HEK293 (cell line): ENCODE measurements at regions not wholly inside any gene's neighbourhood (a gene's known extent, or its start where the extent isn't known, plus 50 kb on each side); places are given as distances from the start of the nearest gene placed in this dataset.

Experiments used
- ZNF221 ChIP-seq: fragments of 450-650 bp; formaldehyde crosslinking; IDR thresholded peaks from 2 replicates; pipeline ENCODE4 v1.5.1; 2017; ENCODE audit warnings: missing biosample characterization, missing genetic modification characterization, borderline replicate concordance
- ZNF670 ChIP-seq: fragments of 450-650 bp; formaldehyde crosslinking; IDR thresholded peaks from 2 replicates; pipeline ENCODE4 v1.5.1; 2016; ENCODE audit warnings: missing biosample characterization, missing genetic modification characterization, low read depth
- TF ChIP-seq, protein P1 (sequence below): fragments of 450-650 bp; formaldehyde crosslinking; IDR thresholded peaks from 2 replicates; pipeline ENCODE4 v1.5.1; 2016; ENCODE audit warnings: missing biosample characterization, missing genetic modification characterization, low read depth
- TF ChIP-seq, protein P2 (sequence below): fragments of 450-650 bp; formaldehyde crosslinking; IDR thresholded peaks from 2 replicates; pipeline ENCODE4 v1.5.1; 2016; ENCODE audit warnings: missing biosample characterization, missing genetic modification characterization
- TF ChIP-seq, protein P3 (sequence below): fragments of 450-650 bp; IDR thresholded peaks from 2 replicates; pipeline ENCODE4 v1.5.1; 2018; ENCODE audit warnings: missing biosample characterization, missing genetic modification characterization
- TF ChIP-seq, protein P4 (sequence below): fragments of 450-650 bp; formaldehyde crosslinking; IDR thresholded peaks from 2 replicates; pipeline ENCODE4 v1.5.1; 2016; ENCODE audit warnings: missing biosample characterization, missing genetic modification characterization
- TF ChIP-seq, protein P5 (sequence below): fragments of 450-650 bp; formaldehyde crosslinking; IDR thresholded peaks from 2 replicates; pipeline ENCODE4 v1.5.1; 2017; ENCODE audit warnings: missing biosample characterization, missing genetic modification characterization
- TF ChIP-seq, protein P6 (sequence below): fragments of 450-650 bp; formaldehyde crosslinking; IDR thresholded peaks from 2 replicates; pipeline ENCODE4 v1.5.1; 2016; ENCODE audit warnings: missing biosample characterization, missing genetic modification characterization

DNA sequence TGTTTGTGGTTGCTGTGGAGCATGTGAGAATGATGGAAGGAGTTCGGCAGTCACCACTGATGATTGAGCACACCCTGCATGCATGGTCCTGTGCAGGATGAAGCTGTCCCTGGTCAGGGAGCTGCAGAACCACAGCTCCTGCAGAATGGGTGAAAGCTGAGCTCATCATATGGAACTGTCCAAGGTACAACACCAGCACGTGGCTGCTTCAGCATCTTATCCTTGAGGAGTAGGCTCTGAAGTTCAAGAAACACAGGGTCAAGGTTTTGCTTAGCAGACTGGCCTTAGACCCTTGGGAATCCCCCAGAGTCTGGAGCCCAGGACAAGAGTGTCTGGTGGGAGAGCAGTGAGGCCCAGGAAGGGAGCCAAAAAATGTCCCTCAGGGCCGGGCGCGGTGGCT, 182.4 kb upstream of the LARGE1 start:
- TF ChIP-seq, protein P1, sequence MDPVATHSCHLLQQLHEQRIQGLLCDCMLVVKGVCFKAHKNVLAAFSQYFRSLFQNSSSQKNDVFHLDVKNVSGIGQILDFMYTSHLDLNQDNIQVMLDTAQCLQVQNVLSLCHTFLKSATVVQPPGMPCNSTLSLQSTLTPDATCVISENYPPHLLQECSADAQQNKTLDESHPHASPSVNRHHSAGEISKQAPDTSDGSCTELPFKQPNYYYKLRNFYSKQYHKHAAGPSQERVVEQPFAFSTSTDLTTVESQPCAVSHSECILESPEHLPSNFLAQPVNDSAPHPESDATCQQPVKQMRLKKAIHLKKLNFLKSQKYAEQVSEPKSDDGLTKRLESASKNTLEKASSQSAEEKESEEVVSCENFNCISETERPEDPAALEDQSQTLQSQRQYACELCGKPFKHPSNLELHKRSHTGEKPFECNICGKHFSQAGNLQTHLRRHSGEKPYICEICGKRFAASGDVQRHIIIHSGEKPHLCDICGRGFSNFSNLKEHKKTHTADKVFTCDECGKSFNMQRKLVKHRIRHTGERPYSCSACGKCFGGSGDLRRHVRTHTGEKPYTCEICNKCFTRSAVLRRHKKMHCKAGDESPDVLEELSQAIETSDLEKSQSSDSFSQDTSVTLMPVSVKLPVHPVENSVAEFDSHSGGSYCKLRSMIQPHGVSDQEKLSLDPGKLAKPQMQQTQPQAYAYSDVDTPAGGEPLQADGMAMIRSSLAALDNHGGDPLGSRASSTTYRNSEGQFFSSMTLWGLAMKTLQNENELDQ = no peak
- TF ChIP-seq, protein P2, sequence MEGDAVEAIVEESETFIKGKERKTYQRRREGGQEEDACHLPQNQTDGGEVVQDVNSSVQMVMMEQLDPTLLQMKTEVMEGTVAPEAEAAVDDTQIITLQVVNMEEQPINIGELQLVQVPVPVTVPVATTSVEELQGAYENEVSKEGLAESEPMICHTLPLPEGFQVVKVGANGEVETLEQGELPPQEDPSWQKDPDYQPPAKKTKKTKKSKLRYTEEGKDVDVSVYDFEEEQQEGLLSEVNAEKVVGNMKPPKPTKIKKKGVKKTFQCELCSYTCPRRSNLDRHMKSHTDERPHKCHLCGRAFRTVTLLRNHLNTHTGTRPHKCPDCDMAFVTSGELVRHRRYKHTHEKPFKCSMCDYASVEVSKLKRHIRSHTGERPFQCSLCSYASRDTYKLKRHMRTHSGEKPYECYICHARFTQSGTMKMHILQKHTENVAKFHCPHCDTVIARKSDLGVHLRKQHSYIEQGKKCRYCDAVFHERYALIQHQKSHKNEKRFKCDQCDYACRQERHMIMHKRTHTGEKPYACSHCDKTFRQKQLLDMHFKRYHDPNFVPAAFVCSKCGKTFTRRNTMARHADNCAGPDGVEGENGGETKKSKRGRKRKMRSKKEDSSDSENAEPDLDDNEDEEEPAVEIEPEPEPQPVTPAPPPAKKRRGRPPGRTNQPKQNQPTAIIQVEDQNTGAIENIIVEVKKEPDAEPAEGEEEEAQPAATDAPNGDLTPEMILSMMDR (tag by site-specific recombination) = no peak
- TF ChIP-seq, protein P3, sequence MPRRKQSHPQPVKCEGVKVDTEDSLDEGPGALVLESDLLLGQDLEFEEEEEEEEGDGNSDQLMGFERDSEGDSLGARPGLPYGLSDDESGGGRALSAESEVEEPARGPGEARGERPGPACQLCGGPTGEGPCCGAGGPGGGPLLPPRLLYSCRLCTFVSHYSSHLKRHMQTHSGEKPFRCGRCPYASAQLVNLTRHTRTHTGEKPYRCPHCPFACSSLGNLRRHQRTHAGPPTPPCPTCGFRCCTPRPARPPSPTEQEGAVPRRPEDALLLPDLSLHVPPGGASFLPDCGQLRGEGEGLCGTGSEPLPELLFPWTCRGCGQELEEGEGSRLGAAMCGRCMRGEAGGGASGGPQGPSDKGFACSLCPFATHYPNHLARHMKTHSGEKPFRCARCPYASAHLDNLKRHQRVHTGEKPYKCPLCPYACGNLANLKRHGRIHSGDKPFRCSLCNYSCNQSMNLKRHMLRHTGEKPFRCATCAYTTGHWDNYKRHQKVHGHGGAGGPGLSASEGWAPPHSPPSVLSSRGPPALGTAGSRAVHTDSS (tag by site-specific recombination) = no peak
- TF ChIP-seq ZNF670 (tag by site-specific recombination) (no peak), ZNF221 (tag by site-specific recombination) (no peak)
- TF ChIP-seq, protein P4, sequence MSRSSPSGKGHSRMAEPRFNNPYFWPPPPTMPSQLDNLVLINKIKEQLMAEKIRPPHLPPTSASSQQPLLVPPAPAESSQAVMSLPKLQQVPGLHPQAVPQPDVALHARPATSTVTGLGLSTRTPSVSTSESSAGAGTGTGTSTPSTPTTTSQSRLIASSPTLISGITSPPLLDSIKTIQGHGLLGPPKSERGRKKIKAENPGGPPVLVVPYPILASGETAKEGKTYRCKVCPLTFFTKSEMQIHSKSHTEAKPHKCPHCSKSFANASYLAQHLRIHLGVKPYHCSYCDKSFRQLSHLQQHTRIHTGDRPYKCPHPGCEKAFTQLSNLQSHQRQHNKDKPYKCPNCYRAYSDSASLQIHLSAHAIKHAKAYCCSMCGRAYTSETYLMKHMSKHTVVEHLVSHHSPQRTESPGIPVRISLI (tag by site-specific recombination) = no peak
- TF ChIP-seq, protein P5, sequence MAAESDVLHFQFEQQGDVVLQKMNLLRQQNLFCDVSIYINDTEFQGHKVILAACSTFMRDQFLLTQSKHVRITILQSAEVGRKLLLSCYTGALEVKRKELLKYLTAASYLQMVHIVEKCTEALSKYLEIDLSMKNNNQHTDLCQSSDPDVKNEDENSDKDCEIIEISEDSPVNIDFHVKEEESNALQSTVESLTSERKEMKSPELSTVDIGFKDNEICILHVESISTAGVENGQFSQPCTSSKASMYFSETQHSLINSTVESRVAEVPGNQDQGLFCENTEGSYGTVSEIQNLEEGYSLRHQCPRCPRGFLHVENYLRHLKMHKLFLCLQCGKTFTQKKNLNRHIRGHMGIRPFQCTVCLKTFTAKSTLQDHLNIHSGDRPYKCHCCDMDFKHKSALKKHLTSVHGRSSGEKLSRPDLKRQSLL = no peak
- TF ChIP-seq, protein P6, sequence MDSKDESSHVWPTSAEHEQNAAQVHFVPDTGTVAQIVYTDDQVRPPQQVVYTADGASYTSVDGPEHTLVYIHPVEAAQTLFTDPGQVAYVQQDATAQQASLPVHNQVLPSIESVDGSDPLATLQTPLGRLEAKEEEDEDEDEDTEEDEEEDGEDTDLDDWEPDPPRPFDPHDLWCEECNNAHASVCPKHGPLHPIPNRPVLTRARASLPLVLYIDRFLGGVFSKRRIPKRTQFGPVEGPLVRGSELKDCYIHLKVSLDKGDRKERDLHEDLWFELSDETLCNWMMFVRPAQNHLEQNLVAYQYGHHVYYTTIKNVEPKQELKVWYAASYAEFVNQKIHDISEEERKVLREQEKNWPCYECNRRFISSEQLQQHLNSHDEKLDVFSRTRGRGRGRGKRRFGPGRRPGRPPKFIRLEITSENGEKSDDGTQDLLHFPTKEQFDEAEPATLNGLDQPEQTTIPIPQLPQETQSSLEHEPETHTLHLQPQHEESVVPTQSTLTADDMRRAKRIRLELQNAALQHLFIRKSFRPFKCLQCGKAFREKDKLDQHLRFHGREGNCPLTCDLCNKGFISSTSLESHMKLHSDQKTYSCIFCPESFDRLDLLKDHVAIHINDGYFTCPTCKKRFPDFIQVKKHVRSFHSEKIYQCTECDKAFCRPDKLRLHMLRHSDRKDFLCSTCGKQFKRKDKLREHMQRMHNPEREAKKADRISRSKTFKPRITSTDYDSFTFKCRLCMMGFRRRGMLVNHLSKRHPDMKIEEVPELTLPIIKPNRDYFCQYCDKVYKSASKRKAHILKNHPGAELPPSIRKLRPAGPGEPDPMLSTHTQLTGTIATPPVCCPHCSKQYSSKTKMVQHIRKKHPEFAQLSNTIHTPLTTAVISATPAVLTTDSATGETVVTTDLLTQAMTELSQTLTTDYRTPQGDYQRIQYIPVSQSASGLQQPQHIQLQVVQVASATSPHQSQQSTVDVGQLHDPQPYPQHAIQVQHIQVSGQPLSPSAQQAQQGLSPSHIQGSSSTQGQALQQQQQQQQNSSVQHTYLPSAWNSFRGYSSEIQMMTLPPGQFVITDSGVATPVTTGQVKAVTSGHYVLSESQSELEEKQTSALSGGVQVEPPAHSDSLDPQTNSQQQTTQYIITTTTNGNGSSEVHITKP = no peak
